OCI-LY1 (cell line): ENCODE measurements at regions not wholly inside any gene's neighbourhood (a gene's known extent, or its start where the extent isn't known, plus 50 kb on each side); places are given as distances from the start of the nearest gene placed in this dataset.

Source experiments
- EZH2 ChIP-seq: fragments of 200-600 bp; sonication (generic), shearing (Covaris generic); IDR thresholded peaks from 2 replicates; pipeline ENCODE4 v1.8.0; 2017; ENCODE audit warnings: borderline replicate concordance, mixed run types, mild to moderate bottlenecking, antibody characterized with exemption, low read length, moderate library complexity, mixed read lengths
- TF ChIP-seq, protein P1 (sequence below): fragments of 200-600 bp; sonication (generic), shearing (Covaris generic); IDR thresholded peaks from 2 replicates; pipeline ENCODE4 v1.5.1; 2017; ENCODE audit warnings: mild to moderate bottlenecking, antibody characterized with exemption, low read length, moderate library complexity, mixed read lengths

DNA sequence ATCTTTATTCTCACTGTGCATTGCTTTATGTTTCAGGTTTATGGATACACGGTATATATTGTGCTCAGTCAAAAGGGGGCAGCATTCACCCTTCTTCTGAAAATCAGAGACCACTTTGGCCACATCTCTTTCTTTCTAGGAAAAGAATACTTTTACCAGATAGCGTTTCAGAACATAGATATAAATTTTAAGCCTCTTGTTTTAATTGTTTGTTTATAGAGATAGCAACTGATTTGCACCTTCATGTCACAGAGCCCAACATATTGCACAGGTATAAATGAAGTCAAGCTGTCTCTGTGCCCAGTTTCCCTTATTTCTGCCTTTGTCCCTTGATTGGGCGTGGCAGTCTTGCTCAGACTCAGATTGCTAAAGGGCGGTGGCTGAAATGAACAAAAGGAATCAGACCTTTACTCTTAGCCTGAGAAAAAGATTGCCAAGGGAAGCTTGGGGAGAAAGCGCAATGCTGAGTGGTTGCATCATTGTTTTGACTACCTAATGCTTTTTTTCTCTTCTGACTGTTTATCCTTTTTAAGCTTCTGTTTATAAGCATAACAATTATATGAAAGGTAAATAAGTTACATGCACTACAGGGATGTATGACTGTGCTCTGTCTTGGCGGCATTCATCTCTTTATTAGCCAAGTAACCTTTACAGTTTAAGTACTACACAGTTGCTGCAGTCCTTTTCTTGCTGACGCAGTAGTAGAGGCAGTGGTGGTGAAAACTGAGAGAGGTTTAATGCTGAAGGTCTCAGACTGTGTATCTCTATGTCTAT is 70.8 kb upstream of the ZBTB20 start:
- TF ChIP-seq, protein P1, sequence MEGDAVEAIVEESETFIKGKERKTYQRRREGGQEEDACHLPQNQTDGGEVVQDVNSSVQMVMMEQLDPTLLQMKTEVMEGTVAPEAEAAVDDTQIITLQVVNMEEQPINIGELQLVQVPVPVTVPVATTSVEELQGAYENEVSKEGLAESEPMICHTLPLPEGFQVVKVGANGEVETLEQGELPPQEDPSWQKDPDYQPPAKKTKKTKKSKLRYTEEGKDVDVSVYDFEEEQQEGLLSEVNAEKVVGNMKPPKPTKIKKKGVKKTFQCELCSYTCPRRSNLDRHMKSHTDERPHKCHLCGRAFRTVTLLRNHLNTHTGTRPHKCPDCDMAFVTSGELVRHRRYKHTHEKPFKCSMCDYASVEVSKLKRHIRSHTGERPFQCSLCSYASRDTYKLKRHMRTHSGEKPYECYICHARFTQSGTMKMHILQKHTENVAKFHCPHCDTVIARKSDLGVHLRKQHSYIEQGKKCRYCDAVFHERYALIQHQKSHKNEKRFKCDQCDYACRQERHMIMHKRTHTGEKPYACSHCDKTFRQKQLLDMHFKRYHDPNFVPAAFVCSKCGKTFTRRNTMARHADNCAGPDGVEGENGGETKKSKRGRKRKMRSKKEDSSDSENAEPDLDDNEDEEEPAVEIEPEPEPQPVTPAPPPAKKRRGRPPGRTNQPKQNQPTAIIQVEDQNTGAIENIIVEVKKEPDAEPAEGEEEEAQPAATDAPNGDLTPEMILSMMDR, result peak; percentile 76
- TF ChIP-seq EZH2, result no peak
